ENCODE measurements at regions not wholly inside any gene's neighbourhood (a gene's known extent, or its start where the extent isn't known, plus 50 kb on each side); places are given as distances from the start of the nearest gene placed in this dataset.
"Not testable (repeated sequence)": the region's sequence is repeated elsewhere in the genome, so short reads cannot be mapped to it uniquely, and the experiment has no call there.

- no peak for DNase-seq
These were observed 101.0 kb downstream of the GGTLC2 start for GRCh38 chr22:22745225-22746060.

- no peak for DNase-seq
These were observed 101.9 kb downstream of the GGTLC2 start for GRCh38 chr22:22746061-22746962.

DNA sequence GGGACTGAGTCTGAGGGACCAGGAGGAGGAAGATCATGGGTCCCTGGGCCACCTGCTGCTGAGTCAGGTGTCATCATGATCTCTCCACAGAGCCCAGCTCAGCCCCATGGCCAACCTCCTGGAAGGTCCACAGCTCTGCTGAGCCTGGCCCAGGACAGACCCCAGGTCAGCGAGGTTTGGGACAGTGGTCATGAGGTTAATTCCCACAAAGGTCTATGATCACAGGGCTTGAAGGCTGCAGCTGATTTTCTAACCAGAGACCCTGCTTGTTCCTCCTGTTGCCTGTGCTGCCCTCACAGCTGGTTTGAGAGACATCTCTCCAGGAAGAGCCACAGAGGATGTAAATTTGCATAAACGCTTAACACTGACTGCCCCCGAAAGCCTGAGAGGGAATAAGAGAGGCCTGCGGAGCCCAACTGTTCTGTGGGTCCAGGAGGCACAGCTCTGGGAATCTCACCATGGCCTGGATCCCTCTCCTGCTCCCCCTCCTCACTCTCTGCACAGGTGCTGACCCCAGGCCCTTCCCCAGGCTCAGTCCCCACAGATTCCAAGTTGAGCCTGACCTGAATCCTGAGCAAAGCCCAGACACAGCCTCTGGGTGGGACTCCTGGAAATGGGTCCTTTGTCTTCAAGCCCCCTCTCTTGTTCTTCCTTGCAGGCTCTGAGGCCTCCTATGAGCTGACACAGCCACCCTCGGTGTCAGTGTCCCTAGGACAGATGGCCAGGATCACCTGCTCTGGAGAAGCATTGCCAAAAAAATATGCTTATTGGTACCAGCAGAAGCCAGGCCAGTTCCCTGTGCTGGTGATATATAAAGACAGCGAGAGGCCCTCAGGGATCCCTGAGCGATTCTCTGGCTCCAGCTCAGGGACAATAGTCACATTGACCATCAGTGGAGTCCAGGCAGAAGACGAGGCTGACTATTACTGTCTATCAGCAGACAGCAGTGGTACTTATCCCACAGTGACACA is 102.8 kb downstream of the GGTLC2 start:
- no peak for DNase-seq

DNA sequence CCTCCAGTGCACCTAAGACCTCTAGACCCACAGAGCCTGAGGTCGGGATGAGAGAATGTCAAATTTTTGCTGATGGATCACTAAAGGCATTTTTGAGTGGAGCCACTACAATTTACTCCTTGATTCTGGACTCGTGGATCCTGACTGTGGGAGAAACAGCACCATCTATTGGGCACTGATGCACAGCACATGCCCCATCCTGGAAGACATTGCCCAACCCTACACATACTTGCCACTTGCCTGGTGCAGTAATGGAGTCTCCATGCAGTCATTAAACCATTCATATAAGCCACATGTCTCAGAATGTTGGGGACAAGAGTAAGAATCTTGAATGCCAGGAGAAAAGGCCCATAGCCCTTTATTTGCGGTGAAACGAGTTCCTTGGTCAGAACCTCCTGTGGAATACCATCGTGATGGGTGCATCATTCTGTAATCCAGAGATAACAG is 103.9 kb downstream of the GGTLC2 start:
- DNase-seq: no peak

DNA sequence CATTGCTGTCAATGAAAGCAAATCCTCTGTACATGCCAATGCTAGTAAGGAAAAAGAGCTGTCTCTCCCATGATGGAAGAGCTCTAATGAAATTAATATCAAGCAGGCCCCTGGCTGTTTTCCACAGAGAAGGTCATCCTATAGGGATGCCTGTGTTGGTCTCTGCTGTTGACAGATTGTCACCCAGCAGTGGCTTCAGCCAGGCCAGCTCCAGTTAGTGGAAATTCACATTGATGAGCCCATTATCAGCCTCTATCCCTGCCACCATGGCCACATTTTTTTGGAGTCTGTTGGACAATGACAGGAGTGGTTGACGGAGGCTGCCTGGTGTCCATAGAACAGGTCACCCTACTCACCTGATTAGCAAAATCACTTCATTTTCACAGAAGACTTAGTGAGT is 104.3 kb downstream of the GGTLC2 start:
- DNase-seq: no peak

- DNase-seq: no peak
These were observed 104.8 kb downstream of the GGTLC2 start for GRCh38 chr22:22749167-22749758.

GRCh38 chr22:22750335-22751042 is 106.1 kb downstream of the GGTLC2 start:
- DNase-seq: no peak

- no peak for DNase-seq
These were observed 106.7 kb downstream of the GGTLC2 start for GRCh38 chr22:22751043-22751603.

DNA sequence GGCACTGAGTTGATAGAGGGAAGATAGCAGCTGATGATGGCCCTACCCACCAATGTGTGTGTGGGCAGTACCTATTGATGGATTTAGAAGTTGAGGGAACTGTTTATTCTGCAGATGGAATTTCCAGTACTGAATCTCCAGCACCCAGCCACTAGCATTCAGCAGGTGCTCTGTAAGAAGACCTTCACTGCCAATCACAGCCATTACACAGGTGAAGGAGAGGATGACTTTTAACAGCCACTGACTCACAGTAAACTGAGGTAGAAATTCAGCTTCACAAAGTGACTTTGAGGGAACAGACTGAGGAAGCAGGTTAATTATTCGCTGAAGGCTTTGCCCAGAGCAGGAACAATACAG is 107.8 kb downstream of the GGTLC2 start:
- no peak for DNase-seq

- peak in 1 of 4 experiments; percentile 25 for DNase-seq
These were observed 108.4 kb downstream of the GGTLC2 start for GRCh38 chr22:22752556-22753477.

- DNase-seq: peak; percentile 55 to 72 (median 64)
These were observed 109.3 kb downstream of the GGTLC2 start for GRCh38 chr22:22753526-22754267.

GRCh38 chr22:22754268-22754657 is 109.8 kb downstream of the GGTLC2 start:
- DNase-seq: no peak

- no peak for DNase-seq
These were observed 110.8 kb downstream of the GGTLC2 start for GRCh38 chr22:22754961-22755777.

DNA sequence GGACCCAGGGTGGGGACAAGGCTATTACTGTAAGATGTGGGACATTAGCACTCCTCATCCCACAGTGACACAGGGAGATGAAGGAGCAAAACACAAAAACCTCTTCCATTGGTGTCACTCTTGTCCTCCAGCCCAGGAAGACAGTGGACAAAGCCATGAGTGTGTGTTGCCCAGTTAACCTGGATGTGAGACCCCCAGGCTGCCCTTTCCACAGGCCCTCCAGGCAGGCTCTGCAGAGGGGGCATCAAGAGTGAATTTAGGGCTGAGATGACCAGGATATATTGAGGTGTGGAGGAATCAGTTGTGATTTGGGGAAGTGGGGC is 111.3 kb downstream of the GGTLC2 start:
- no peak for DNase-seq

- DNase-seq: no peak
These were observed 111.7 kb downstream of the GGTLC2 start for GRCh38 chr22:22756109-22756508.

DNA sequence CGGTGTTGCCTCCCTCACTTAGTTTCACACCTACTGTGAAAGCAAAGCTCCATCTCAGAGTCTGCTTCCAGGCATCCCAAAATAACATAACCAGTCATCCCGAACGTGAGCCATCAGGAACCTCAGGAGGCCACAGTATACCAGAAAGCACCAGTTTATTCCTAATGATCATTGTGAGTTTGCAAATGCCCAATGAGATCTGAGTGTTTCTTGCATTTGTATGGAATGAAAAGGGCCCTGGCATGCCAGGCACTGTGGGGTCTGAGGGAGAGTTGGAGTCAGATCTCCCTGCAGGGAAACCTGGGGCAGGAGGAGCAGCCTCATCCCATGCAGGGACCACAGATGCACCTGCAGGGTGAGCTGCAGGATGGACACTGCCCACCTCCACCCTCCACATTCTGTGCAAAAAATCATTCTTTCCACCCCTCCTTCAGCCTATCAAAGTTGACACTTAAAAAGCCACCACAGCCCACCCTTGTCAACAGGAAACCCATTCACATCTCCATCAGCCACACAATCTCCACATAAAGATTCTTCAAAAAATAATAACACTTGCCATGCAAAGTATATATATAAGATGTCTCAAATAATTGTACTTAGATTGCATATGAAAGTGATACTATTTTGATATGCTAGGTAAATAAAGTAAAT is 112.3 kb downstream of the GGTLC2 start:
- not testable (repeated sequence) for DNase-seq

DNA sequence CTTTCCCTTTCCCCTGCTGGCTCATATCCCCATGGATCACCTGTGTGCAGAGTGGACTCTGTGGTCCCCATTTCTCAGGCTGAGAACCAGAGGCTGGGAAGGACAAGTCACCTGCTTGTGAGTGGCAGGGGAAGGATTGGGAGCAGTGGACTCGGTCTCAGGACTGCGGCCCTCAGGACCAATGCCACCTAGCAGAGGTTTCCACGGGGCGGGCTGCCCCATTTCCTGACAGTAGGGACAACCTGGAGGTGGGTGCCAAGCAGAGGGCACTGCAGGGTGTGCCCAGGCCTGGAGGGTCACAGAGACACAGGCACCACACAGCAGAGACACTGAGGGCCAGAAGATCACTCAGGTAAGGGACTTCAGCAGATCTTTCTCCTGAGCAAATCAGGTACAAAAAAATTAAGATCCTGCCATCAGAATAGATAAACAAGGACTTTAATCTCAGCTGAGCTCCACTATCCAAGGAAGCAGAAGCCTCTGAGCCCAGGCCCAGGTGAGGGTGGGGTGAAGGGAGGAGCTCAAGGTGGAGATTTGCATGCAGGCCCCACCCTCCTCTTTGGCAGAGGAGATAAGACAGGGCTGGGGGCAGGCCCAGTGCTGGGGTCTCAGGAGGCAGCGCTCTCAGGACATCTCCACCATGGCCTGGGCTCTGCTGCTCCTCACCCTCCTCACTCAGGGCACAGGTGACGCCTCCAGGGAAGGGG is 113.8 kb downstream of the GGTLC2 start:
- DNase-seq: not testable (repeated sequence)
